ENCODE measurements at regions not wholly inside any gene's neighbourhood (a gene's known extent, or its start where the extent isn't known, plus 50 kb on each side); places are given as distances from the start of the nearest gene placed in this dataset.

DNA sequence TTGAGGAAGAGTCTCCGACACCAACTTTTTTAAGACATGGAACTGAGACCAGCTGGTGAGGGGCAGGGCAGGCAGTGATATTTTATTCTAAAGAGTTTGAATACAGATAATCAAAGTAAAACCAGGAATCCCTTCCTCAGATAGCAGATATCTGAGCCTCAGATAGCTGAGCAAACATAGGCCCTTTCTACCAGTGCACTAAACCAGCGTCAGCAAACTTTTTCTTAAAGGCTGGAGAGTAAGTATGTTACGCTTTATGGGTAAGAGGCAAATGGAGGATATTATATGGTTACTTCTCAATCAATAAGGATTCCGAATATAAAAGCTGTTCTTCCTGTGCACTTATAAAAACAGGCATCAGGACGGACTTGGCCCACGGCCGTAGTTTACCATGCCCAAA is 73.9 kb downstream of the WNT5A start:
- H3K9me3 ChIP-seq (ENCODE audit: control insufficient read depth, insufficient read depth, low read length), result no peaks in the 10 kb centered on the region
- no peak overlapping the region for H3K9ac ChIP-seq (ENCODE audit: low read depth, low read length)
- H3K27me3 ChIP-seq (ENCODE audit: control insufficient read depth, insufficient read depth, low read length), result no peaks in the 10 kb centered on the region
- no peak overlapping the region for H3K4me3 ChIP-seq (ENCODE audit: low read depth, low read length)
- H3K4me1 ChIP-seq (ENCODE audit: control insufficient read depth, insufficient read depth, low read length), result no peaks in the 10 kb centered on the region
- H3K27ac ChIP-seq (ENCODE audit: low read depth, low read length), result no peak overlapping the region
- no peaks in the 10 kb centered on the region for H3K36me3 ChIP-seq (ENCODE audit: control insufficient read depth, insufficient read depth, low read length)

DNA sequence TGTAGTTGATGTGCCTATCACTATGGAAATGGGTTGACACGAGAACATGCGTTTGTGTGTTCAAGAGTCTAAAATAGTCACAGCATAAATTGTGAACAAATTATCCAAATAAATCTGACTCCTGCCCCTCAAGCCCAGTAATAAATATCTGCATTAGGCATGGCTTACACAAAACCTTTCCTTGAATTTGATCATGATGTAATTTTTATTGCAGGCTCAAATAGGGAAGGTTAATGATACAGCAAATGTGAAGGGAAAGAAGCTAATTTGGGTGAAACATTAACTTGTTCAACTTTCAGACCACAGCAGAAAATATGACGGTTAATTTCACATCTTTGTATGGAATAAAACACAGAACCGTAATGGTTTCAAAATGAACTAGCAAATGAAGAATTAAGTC is 74.6 kb downstream of the WNT5A start:
- H3K4me1 ChIP-seq (ENCODE audit: control insufficient read depth, insufficient read depth, low read length), result no peaks in the 10 kb centered on the region
- no peak overlapping the region for H3K27ac ChIP-seq (ENCODE audit: low read depth, low read length)
- no peak overlapping the region for H3K9ac ChIP-seq (ENCODE audit: low read depth, low read length)
- H3K4me3 ChIP-seq (ENCODE audit: low read depth, low read length), result no peak overlapping the region
- no peaks in the 10 kb centered on the region for H3K36me3 ChIP-seq (ENCODE audit: control insufficient read depth, insufficient read depth, low read length)
- H3K9me3 ChIP-seq (ENCODE audit: control insufficient read depth, insufficient read depth, low read length), result no peaks in the 10 kb centered on the region
- no peaks in the 10 kb centered on the region for H3K27me3 ChIP-seq (ENCODE audit: control insufficient read depth, insufficient read depth, low read length)

GRCh38 chr3:55409806-55410205 is 77.3 kb downstream of the WNT5A start:
- H3K27me3 ChIP-seq (ENCODE audit: control insufficient read depth, insufficient read depth, low read length), result no peaks in the 10 kb centered on the region
- no peak overlapping the region for H3K4me3 ChIP-seq (ENCODE audit: low read depth, low read length)
- no peak overlapping the region for H3K9ac ChIP-seq (ENCODE audit: low read depth, low read length)
- H3K27ac ChIP-seq (ENCODE audit: low read depth, low read length), result no peak overlapping the region
- H3K36me3 ChIP-seq (ENCODE audit: control insufficient read depth, insufficient read depth, low read length), result no peaks in the 10 kb centered on the region
- H3K4me1 ChIP-seq (ENCODE audit: control insufficient read depth, insufficient read depth, low read length), result no peaks in the 10 kb centered on the region
- no peaks in the 10 kb centered on the region for H3K9me3 ChIP-seq (ENCODE audit: control insufficient read depth, insufficient read depth, low read length)

DNA sequence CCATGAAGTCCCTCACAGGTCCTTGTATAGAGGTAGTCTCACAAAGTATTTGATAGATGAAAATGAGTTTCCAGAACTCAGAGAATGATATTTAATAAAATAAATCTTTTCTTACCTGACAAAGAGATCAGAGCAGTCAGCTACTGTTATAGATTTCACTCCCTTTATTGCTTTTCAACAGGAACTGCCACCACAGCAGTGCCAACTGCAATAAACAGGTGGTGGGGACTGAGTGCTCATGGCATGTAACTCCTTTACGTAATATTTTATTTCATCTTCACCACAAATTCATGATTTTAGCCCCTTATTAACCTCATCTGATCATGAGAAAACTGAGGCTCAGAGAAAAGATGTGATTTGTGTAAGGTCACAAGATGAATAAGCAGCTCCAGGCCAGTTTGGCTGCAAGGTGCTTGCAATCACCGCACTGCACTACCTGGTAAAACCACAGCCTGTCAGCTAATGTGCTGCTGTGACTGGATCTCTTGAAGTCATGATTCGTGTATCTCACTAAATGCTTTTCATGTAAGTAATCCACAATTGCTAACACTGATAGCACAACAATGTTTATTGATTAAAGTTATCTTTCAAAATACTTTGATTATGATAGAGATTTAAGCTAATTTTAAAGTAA is 78.8 kb downstream of the WNT5A start:
- Histone ChIP-seq H3K9me3 (ENCODE audit: control insufficient read depth, insufficient read depth, low read length) (no peaks in the 10 kb centered on the region), H3K36me3 (ENCODE audit: control insufficient read depth, insufficient read depth, low read length) (no peaks in the 10 kb centered on the region), H3K9ac (ENCODE audit: low read depth, low read length) (no peak overlapping the region), H3K4me3 (ENCODE audit: low read depth, low read length) (no peak overlapping the region), H3K27ac (ENCODE audit: low read depth, low read length) (no peak overlapping the region), H3K27me3 (ENCODE audit: control insufficient read depth, insufficient read depth, low read length) (no peaks in the 10 kb centered on the region), H3K4me1 (ENCODE audit: control insufficient read depth, insufficient read depth, low read length) (no peaks in the 10 kb centered on the region)

DNA sequence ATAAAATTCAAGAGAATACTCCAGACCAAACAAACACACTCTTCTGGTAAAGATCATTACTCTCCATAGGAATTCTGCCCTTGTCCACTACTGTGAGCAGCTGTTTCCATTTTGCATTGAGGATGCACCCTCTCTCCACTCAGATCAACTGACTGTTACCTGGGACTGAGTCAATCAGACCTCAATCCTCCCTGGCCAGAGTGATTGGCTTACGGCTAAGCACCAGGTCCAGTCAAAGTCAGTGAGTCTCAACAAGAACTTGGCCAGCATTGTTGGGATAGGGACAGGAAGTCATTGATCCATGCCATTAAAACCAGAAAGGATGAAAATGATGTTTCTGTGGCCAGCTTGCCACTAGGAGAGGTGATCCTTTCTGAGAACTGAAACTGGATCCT is 79.7 kb downstream of the WNT5A start:
- Histone ChIP-seq H3K27ac (ENCODE audit: low read depth, low read length) (no peak overlapping the region), H3K27me3 (ENCODE audit: control insufficient read depth, insufficient read depth, low read length) (no peaks in the 10 kb centered on the region), H3K9me3 (ENCODE audit: control insufficient read depth, insufficient read depth, low read length) (no peaks in the 10 kb centered on the region), H3K4me1 (ENCODE audit: control insufficient read depth, insufficient read depth, low read length) (no peaks in the 10 kb centered on the region), H3K4me3 (ENCODE audit: low read depth, low read length) (no peak overlapping the region), H3K9ac (ENCODE audit: low read depth, low read length) (no peak overlapping the region), H3K36me3 (ENCODE audit: control insufficient read depth, insufficient read depth, low read length) (no peaks in the 10 kb centered on the region)

GRCh38 chr3:55406696-55407425 is 80.2 kb downstream of the WNT5A start:
- Histone ChIP-seq H3K27me3 (ENCODE audit: control insufficient read depth, insufficient read depth, low read length) (no peaks in the 10 kb centered on the region), H3K27ac (ENCODE audit: low read depth, low read length) (no peak overlapping the region), H3K9ac (ENCODE audit: low read depth, low read length) (no peak overlapping the region), H3K4me3 (ENCODE audit: low read depth, low read length) (no peak overlapping the region), H3K4me1 (ENCODE audit: control insufficient read depth, insufficient read depth, low read length) (no peaks in the 10 kb centered on the region), H3K36me3 (ENCODE audit: control insufficient read depth, insufficient read depth, low read length) (no peaks in the 10 kb centered on the region), H3K9me3 (ENCODE audit: control insufficient read depth, insufficient read depth, low read length) (no peaks in the 10 kb centered on the region)

GRCh38 chr3:55405436-55405835 is 81.7 kb downstream of the WNT5A start:
- H3K27me3 ChIP-seq (ENCODE audit: control insufficient read depth, insufficient read depth, low read length), result no peaks in the 10 kb centered on the region

GRCh38 chr3:55402886-55403609 is 84.1 kb downstream of the WNT5A start:
- H3K27ac ChIP-seq (ENCODE audit: low read depth, low read length), result no peak overlapping the region
- no peaks in the 10 kb centered on the region for H3K9me3 ChIP-seq (ENCODE audit: control insufficient read depth, insufficient read depth, low read length)

More at GRCh38 chr3:55405436-55405835, 81.7 kb downstream of the WNT5A start:
- Histone ChIP-seq H3K27ac (ENCODE audit: low read depth, low read length) (no peak overlapping the region), H3K9ac (ENCODE audit: low read depth, low read length) (no peak overlapping the region), H3K36me3 (ENCODE audit: control insufficient read depth, insufficient read depth, low read length) (no peaks in the 10 kb centered on the region), H3K4me1 (ENCODE audit: control insufficient read depth, insufficient read depth, low read length) (no peaks in the 10 kb centered on the region), H3K4me3 (ENCODE audit: low read depth, low read length) (no peak overlapping the region), H3K9me3 (ENCODE audit: control insufficient read depth, insufficient read depth, low read length) (no peaks in the 10 kb centered on the region)

DNA sequence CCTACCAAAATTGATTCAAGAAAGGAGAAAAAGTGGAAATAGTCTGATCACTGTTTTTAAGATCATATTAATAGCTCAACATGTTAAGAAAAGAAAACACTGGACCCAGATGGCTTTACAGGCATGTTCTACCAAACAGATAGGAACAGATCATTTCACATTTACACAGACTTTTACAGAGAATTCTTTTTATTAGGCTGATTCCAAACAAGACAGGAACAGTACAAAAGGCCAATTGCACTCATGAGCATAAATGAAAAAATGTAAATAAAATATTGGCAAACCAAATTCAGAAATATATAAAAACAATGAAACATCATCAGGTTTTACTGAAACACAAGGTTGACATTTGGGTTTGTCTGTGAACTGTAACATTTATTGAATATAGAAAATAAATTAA is 106.5 kb downstream of the WNT5A start:
- Histone ChIP-seq H3K4me3 (ENCODE audit: low read depth, low read length) (no peak overlapping the region), H3K36me3 (ENCODE audit: control insufficient read depth, insufficient read depth, low read length) (no peaks in the 10 kb centered on the region), H3K27me3 (ENCODE audit: control insufficient read depth, insufficient read depth, low read length) (no peaks in the 10 kb centered on the region), H3K27ac (ENCODE audit: low read depth, low read length) (no peak overlapping the region), H3K4me1 (ENCODE audit: control insufficient read depth, insufficient read depth, low read length) (no peaks in the 10 kb centered on the region), H3K9ac (ENCODE audit: low read depth, low read length) (no peak overlapping the region), H3K9me3 (ENCODE audit: control insufficient read depth, insufficient read depth, low read length) (no peaks in the 10 kb centered on the region)

More at GRCh38 chr3:55402886-55403609, 84.1 kb downstream of the WNT5A start:
- no peaks in the 10 kb centered on the region for H3K36me3 ChIP-seq (ENCODE audit: control insufficient read depth, insufficient read depth, low read length)
- no peak overlapping the region for H3K9ac ChIP-seq (ENCODE audit: low read depth, low read length)
- no peak overlapping the region for H3K4me3 ChIP-seq (ENCODE audit: low read depth, low read length)
- H3K4me1 ChIP-seq (ENCODE audit: control insufficient read depth, insufficient read depth, low read length), result no peaks in the 10 kb centered on the region
- H3K27me3 ChIP-seq (ENCODE audit: control insufficient read depth, insufficient read depth, low read length), result no peaks in the 10 kb centered on the region

- Histone ChIP-seq H3K9me3 (ENCODE audit: control insufficient read depth, insufficient read depth, low read length) (no peaks in the 10 kb centered on the region), H3K4me1 (ENCODE audit: control insufficient read depth, insufficient read depth, low read length) (no peaks in the 10 kb centered on the region), H3K27ac (ENCODE audit: low read depth, low read length) (no peak overlapping the region), H3K4me3 (ENCODE audit: low read depth, low read length) (no peak overlapping the region), H3K27me3 (ENCODE audit: control insufficient read depth, insufficient read depth, low read length) (no peaks in the 10 kb centered on the region), H3K9ac (ENCODE audit: low read depth, low read length) (no peak overlapping the region), H3K36me3 (ENCODE audit: control insufficient read depth, insufficient read depth, low read length) (no peaks in the 10 kb centered on the region)
These were observed 110.3 kb downstream of the WNT5A start for GRCh38 chr3:55376753-55377347.

- Histone ChIP-seq H3K27me3 (ENCODE audit: control insufficient read depth, insufficient read depth, low read length) (no peaks in the 10 kb centered on the region), H3K4me1 (ENCODE audit: control insufficient read depth, insufficient read depth, low read length) (no peaks in the 10 kb centered on the region), H3K9me3 (ENCODE audit: control insufficient read depth, insufficient read depth, low read length) (no peaks in the 10 kb centered on the region), H3K4me3 (ENCODE audit: low read depth, low read length) (no peak overlapping the region), H3K27ac (ENCODE audit: low read depth, low read length) (no peak overlapping the region), H3K9ac (ENCODE audit: low read depth, low read length) (no peak overlapping the region), H3K36me3 (ENCODE audit: control insufficient read depth, insufficient read depth, low read length) (no peaks in the 10 kb centered on the region)
These were observed 113.7 kb downstream of the WNT5A start for GRCh38 chr3:55373423-55373822.

Data from HUES48 (cell line).